D721Med (cell line): ENCODE measurements at regions not wholly inside any gene's neighbourhood (a gene's known extent, or its start where the extent isn't known, plus 50 kb on each side); places are given as distances from the start of the nearest gene placed in this dataset.

Experiments
- DNase-seq: peaks from one replicate; pipeline ENCODE4 v3.0.0; 2011; ENCODE audit warnings: low spot score; ENCODE audit not compliant: insufficient read length
- FAIRE-seq: peaks from 2 replicates; lab custom pipeline; 2011; peaks lifted over from hg19 to GRCh38; lab: Jason Lieb, UNC
- CTCF ChIP-seq: IDR thresholded peaks from 2 replicates; pipeline ENCODE4 v1.5.1; 2012; ENCODE audit warnings: mild to moderate bottlenecking, control low read depth; ENCODE audit not compliant: insufficient read depth; ENCODE audit errors: missing control alignments

DNA sequence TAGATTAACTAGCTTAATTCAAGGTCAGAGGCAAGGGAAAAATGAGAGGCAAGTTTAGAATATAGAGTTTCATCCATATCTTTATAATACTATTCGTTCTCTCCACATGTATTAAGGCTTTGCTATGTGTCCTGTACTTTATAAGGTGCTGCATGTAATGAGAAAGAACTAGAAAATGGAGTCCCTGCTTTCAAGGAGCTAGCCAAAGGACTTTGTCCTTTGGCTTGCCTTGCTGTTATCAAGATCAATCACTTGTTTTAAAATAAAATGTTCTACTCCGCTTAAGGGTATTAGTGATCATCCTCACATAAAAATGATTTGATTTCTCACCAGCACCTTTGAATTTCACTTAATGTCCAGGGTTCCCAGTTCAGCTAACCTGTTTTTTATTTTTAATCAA is 470.9 kb downstream of the WDR72 start:
- FAIRE-seq (no peak), DNase-seq (no peak)
- no peak for TF ChIP-seq CTCF

- FAIRE-seq, result no peak
- no peak for TF ChIP-seq CTCF
- no peak for DNase-seq
These were observed 484.5 kb upstream of the ONECUT1 start for GRCh38 chr15:53274630-53275029.

DNA sequence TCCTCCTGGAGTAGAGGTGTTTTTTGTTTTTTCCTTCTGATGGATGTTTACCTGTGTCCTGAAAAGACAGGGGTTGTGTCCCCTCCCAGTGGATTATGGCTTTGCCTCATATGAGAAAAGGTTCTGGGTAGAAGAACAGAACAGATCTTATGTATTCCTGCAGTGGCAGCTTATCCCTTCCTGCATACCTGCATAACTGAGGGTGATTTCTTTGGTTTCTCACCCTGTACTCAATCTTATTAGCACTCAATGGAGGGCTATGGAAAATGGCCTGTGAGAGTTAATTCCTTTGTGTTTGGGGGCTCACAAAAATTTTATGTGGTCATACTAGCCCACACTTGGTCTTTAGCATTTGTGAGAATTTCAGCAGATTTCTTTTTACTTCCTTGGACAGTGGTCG is 482.0 kb upstream of the ONECUT1 start:
- DNase-seq (no peak), FAIRE-seq (no peak)
- TF ChIP-seq CTCF, result no peak

DNA sequence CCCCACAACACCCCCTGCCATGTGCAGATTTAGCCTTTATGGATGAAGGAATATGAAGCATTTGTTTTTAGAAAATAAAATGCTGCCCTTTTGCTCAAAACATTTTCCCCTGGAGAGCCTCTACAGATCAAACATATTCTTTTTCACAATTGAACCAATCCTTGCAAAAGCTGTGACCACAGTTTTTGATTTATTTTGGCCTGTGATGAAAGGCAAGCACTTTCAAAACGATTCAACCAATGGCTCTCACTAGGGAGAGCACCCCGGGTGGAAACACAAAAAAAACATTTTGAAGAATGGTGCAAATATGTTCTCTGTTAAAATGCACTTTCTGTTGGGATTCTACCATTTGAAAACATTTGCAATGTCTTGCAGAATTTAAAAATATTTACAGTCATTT is 476.0 kb upstream of the ONECUT1 start:
- FAIRE-seq, result no peak
- no peak for DNase-seq
- TF ChIP-seq CTCF, result no peak

- no peak for FAIRE-seq
- no peak for TF ChIP-seq CTCF
- no peak for DNase-seq
These were observed 470.5 kb upstream of the ONECUT1 start for GRCh38 chr15:53260647-53261046.

GRCh38 chr15:53256457-53256856 is 466.3 kb upstream of the ONECUT1 start:
- no peak for FAIRE-seq
- TF ChIP-seq CTCF, result no peak
- no peak for DNase-seq

- no peak for DNase-seq
- TF ChIP-seq CTCF, result no peak
- no peak for FAIRE-seq
These were observed 465.9 kb upstream of the ONECUT1 start for GRCh38 chr15:53256043-53256442.
